GM19239 (cell line): ENCODE measurements at regions not wholly inside any gene's neighbourhood (a gene's known extent, or its start where the extent isn't known, plus 50 kb on each side); places are given as distances from the start of the nearest gene placed in this dataset.
"Not testable (repeated sequence)": the region's sequence is repeated elsewhere in the genome, so short reads cannot be mapped to it uniquely, and the experiment has no call there.

Experiments
- DNase-seq: peaks from one replicate; pipeline ENCODE4 v3.0.0; 2011; ENCODE audit warnings: low spot score; ENCODE audit not compliant: insufficient read length
- FAIRE-seq: peaks from 2 replicates; lab custom pipeline; 2011; peaks lifted over from hg19 to GRCh38; lab: Jason Lieb, UNC

DNA sequence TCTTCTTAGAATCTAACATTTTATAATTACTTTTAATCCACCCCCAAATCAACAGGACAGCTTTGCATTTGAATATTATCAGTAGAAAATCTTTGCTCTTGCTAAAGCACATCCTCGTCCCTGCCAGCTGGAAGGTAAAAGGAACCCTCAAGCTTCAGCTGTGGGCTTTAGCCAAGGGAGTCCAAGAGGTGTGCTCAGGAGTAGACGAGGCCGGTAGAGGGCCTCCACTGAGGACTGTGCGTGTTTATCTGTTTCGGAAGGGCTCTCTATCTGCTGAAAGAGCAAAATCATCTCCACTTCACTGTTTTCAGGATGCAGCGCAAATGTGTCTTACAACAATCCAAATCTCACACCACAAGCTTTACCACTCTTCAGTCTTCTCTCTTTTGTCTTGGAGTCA, 257.4 kb upstream of the IL12A start:
- no peak for FAIRE-seq
- DNase-seq: no peak

DNA sequence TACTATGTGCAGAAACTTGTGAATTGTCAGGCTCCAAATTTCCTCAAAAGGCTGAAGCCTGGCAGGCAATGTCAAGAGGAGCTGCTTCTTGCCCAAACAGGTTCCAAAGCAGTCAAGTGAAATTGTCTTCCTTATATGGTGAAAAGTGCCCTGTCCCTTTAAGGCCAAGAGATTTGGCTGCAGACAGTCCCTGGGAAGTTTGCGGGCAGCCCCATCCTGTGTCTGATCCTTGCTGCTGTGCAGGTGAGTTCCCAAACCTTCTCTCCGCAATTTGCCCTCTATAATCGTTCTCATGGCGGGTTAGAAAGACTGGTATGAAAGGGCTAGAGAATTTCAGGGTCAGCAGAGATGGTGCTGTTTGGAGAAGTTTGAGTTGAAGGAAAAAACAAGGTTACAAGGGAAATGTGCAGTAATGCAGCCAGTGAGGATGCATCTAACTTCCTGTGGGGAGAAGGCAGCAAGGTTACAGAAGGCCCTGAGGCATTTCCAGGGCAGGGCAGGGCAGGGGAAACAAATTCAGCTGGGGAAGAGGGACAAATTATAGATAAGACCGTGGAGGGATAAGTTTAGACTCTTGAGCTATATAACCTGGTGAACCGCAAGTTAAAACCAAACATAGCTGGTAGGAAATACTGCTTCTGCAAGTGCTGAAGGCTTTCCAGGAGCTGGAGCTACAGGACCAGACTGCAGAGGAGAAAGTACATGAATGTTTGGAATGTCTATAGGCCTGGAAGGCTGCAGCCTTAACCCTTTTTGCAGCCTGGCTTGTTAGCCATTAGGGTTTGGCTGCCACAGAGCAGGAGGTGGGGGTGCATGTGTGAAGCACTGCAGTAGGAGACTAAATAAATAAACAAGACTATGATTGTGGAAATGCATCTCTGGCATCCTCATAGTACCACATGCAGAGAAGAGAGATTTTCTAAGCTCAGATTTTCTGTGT, 256.2 kb upstream of the IL12A start:
- FAIRE-seq: no peak
- DNase-seq: no peak

DNA sequence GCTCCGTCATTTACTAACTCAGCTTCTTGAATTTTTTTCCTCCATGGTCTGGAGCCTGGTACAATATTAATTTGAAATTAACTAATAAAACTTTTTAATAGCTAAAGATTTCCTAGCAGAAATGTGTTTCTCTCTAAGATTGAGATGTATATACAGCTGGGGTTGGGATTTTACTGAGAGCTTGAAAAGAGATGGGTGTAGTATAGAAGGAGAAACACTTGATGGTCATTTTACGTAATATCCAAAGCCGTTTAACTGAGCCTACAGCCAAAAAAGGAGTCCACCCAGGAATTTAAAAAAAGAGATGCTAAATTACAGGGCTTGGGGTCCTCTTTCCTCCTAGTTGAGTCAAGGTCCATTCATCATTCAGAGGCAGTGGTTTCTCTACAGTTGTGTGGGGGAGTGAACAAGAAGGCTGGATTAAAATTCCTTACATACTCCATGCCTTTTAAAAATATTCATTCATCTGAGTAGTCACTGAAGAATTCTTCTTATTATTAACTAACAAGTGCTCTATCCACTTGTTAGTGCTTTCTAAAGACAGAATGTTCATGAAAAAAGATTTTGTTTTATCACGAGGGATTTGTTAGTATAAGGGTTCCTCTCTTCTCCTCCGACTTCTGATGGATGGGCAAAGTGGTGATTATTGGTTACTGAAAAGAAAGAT, 255.3 kb upstream of the IL12A start:
- FAIRE-seq (no peak), DNase-seq (no peak)

DNA sequence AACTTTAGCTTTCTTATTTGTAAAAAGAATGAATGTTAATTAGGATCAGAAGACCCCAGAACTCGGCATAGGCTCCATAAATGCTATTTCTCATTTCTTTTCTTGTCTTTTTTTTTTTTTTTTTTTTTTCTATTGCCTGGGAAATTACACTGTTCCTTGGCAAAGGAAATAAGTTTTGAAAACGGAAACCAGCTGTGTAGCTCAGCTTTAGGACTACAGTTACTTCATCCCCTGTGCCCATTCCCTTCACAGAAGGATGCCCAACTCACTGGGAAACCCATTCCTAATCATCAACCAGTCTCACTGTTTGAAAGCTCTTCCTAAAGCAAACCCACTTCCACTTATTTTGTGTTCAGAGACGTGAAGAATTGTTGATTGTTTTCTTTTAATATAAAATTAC, 254.0 kb upstream of the IL12A start:
- FAIRE-seq (no peak), DNase-seq (no peak)

DNA sequence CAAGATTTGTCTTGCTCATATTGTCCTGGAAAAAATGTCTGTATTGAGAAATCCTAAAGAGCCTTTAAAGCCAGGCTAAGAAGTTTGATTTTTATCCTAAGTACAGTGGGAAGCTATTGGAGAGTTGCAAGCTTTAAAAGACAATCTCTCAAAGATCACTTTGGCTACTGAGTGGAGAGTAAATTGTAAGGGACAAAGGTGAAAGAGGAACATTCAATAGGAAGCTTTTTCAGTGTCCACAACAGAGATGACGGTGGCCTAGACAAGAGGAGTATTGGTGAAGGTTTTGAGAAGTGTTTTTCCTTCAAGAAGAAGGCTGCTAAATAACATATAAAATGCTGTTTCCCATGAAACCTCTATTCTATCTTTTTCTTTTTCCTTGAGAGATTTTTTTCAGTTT, 249.5 kb upstream of the IL12A start:
- no peak for DNase-seq
- no peak for FAIRE-seq

DNA sequence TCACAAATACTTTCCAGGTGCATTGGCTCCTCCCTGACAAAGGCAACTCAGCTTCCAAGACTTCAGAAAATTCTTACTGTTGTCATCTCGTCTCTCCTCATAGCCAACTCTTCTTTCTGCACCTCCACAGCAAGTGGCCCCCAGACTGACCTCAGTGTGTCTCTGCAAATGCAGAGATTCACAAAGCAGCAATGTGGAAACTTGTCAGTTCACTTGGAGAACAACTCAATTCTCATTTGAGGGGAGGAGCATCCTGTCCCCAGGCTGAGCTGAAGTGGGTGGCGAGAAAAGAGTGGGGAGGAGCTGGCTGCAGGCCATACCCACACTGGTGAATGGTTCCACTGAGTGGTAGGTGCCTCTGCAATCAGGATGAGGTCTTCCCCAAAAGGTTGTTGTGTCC, 248.7 kb upstream of the IL12A start:
- FAIRE-seq (no peak), DNase-seq (no peak)

DNA sequence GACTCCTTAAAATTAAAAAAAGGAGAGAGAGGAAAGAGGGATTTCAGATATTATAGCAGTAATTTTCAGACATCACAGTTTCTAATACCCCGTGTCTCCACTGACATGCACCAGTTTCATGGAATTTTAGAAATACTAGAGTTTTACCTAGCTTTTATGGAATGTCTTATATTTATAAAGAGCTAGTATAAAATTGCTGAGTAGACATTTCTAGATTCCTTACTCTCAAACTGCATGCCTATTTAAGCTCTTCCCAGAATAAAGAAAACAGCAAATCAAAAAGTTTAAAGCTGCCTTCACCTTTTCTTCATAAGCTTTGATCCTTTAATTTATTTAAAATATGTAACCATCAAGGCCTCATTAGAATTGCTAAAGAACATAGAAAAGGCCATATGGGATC, 247.4 kb upstream of the IL12A start:
- DNase-seq (no peak), FAIRE-seq (no peak)

DNA sequence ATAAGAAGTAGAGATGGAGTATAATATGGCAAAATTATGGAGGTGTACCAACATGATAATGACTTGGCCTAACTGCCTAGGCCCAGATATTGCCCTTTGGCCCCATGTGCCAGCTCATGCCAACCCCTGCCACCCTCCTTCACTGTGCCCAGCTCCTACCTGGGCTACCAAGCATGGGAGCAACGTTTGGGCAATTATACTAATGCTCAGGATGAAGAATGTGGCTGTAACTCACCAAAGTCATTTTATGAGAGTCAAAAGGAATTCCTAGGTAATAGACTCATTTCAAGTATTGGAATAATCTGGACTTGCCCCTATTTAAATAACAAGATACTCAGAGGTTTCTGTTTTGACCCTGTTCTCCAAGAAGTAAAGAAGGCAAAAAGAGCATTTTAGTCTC, 240.2 kb upstream of the IL12A start:
- no peak for DNase-seq
- no peak for FAIRE-seq

DNA sequence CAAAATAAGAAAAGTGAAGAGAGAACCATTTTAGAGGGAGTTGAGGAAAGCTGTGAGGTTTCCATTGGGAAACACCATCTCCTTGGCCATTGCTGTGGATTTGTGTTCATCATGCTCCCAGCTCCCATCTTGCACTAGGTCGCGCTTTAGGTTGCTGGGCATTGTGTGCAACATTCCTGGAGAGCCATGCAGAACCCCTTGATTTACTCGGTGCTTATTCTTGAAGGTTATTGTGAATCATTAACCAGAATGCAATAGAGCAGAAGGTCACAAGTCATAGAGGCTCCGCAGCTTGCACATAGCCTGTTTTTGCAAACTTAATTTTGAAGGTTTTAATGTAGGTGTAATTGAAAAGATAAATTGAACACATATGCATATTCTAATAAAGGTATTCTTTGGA, 239.2 kb upstream of the IL12A start:
- FAIRE-seq: no peak
- no peak for DNase-seq

DNA sequence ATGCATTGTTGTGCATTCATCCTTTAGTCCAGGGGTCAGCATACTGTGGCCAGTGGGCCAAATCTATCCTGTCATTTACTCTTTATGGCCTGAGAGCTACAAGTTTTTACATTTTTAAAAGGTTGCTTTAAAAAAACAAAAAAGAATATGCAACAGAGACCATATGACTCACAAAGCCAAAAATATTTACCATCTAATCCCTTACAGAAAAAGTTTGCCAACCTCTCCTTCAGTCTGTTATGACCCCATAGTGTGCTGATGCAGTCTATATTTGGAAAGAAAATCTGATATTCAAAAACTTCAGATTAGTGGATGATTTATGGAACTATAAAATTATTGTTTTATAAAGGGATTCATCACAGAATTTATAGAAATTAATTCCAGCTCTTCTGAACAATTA, 237.5 kb upstream of the IL12A start:
- no peak for DNase-seq
- FAIRE-seq: no peak

DNA sequence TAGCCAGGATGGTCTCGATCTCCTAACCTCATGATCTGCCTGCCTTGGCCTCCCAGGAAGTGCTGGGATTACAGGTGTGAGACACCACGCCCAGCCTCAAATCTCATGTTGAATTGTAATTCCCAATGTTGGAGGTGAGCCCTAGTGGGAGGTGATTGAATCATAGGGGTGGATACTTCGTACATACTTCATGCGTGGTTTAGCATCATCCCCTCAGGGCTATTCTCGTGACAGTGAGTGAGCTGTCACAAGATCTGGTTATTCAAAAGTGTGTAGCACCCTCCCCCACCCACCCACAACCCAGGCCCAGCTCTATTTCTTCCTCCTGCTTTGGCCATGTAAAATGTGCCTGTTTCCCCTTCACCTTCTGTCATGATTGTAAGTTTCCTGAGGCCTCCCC, 236.9 kb upstream of the IL12A start:
- DNase-seq (no peak), FAIRE-seq (no peak)

DNA sequence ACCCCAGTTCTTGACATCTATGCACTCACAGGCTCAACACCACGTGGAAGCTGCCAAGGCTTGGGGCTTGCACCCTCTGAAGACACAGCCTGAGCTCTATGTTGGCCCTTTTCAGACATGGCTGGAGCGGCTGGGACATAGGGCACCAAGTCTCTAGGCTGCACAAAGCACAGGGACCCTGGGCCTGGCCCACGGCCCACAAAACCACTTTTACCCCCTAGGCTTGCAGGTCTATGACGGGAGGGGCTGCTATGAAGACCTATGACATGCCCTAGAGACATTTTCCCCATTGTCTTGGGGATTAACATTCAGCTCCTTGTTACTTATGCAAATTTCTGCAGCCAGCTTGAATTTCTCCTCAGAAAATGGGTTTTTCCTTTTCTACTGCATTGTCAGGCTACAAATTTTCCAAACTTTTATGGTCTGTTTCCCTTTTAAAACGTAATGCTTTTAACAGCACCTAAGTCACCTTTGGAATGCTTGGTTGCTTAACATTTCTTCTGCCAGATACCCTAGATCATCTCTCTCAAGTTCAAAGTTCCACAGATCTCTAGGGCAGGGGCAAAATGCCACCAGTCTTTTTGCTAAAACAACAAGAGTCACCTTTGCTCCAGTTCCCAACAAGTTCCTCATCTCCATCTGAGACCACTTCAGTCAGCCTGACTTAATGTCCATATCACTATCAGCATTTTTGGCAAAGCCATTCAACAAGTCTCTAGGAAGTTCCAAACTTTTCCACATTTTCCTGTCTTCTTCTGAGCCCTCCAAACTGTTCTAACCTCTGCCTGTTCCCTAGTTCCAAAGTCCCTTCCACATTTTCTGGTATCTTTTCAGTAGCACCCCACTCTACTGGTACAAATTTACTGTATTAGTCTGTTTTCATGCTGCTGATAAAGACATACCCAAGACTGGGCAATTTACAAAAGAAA, 232.1 kb upstream of the IL12A start:
- not testable (repeated sequence) for DNase-seq, FAIRE-seq

DNA sequence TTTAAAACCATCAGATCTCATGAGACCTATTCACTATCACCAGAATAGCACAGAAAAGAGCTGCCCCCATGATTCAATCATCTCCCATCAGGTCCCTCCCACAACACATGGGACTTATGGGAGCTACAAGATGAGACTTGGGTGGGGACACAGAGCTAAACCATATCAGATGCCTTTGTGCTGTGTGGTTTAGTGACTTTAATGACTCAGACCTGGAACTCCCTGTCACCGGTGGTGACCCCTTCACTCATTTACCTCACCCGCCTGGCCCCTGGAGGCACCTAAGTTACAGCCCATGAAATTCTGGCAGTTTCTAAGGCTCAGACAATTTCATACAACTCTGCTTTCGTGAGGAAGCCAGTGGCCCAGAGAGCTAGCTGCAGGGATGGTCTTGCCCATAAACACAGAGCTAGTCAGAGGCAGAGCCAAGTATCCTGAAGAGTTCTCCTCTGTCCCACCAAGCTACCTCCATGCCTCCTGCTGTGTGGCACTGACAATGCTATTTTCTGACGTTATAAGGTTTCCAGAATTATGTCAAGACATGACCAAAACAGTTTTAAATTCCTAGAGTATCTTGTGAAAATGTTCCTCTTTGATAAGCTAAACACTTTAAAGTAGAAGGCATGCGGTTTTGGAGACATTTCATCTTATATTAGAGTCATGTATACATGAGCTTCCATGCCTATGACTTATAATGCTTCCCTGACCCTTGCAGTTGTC, 231.1 kb upstream of the IL12A start:
- FAIRE-seq (no peak), DNase-seq (no peak)

DNA sequence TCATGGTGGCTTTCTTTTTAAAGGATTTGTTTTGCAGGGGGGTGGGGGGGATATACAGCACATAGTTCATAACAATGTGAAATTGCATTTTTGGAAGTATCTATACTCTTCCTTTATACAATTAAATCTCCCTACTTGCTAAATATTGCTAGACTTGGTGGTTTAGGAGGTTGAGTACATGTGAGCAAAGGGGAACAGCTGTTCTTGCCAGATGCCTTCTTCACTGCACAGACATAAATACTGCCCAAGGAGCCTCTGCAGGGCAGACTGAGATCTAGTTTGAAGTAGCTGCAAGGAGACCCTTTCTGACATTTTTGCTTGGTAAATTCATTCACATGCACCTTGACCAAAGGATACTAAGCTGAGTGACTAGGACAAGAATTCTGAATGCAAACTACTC, 228.6 kb upstream of the IL12A start:
- DNase-seq (no peak), FAIRE-seq (no peak)

DNA sequence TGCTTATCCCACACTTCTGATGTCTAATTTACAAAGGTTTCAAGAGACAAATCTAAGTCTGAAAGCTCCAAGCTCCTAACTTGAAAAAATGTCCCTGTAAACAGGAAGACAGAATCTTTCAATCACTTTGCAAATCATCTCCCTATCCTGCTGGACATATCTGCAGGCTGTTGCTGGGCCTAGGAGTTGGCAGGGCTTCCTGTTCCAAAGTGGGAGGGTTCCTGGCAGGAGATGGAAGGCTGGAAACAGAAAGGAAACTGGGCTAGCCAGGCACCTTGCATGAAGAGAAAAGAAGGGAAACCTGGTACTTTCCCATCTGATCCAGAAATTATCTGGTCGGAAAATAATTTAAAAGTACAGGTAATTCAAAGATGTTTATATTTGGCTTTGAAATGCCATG, 227.3 kb upstream of the IL12A start:
- DNase-seq: no peak
- FAIRE-seq: no peak

DNA sequence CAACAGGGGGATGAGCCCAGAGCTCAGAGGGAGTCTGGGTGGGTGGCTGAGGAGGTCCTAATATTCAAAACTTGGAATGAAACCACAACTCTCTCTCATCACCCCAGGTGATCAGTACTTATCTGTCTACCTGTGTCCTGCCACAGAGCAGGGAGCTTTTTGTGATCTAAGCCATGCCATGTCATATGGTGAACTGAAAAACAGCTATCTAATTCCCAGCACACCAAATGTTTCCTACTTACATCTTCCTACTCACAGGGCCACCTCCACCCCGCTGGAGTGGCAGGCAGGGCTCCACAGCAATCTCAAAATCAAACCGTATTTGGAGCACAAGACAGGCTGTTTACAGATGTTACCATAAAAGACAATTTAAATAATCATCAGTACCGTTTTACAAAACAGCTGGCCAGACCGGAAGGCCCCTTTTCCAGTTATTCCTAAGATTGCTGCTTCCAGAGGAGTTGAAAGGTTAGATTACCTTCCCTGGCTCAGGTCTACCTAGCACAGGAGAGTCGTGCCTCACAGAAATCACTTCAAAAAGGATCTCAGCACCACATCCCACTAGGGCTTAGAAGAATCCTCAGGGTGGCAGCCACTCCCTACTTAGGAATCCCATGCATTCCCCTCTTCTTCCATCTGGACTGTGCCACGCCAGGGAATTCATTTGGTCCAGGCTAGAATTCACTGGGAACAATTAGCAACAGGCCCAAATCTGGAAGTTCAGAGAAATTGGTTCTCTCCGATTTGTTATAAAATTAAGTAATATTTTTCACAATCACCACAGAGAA, 226.6 kb upstream of the IL12A start:
- DNase-seq (no peak), FAIRE-seq (no peak)

DNA sequence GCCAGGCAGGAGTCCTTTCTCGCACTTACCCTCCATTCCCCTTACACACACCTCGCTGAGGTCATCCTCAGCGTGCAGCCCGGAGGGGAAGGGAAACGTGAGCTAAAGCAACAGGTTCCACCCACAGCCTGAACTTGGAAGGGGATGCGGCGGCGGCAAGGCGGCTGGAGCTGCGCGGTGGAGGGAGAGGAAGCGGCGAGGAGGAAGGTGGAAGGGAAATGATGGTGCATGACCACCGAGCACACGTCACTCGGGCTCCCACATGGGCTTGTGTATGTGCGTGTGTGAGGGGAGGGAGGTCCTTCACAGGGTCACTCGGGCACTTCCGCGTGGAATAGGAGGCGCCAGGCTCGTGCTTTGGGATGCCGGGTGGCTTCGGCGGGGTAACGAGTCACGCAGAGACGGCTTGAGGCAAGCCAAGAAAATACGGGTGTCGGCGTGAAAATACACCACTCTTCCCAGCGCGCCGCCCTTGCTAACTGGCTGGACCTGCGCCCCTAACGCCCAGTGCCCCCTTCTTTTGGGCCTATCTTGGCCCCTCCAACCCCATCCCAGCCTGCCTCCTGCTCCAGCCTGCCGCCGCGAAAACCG, 225.5 kb upstream of the IL12A start:
- FAIRE-seq: no peak
- DNase-seq: no peak

DNA sequence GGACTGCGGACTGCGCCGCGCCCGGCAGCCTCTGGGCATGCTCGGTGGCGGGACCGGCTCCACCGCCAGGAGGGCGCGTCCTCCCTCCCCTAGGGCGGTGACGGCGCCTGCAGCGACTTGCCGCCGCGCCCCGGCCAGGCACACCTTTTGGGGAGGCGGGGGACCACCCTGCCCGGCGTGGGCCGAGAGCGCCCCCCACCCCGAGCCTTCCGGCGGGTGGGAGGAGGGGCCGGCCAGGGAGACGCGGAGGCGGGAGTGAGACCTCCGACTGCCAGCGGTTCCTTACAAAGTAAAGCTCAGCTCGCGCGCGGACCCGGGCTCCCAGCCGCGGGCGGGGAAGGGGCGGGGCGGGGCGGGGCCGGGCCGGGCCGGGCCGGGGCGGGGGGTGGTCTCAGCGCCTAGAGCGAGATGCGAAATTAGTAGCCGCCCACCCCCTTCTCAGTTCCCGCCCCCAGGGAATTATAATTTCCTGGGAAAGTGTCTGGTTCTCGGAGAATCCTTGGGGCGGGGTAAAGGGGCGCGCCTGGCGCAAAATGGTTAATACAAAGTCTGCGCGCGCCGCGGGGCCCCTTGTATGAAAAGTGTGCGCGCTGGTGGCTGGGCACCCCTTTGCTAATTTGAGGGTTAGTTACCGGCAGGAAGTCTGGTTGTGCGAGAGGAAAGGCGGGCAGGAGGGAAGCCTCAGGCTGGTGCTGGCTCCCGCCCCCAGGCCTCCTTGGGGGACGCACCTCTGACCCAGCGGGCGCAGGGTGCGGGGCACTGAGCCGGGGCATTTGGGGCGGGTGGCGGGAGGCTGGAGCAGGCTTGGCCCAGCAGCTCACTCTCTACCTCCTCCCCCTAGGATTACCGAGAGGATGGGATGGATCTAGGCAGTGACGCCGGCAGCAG, 224.8 kb upstream of the IL12A start:
- DNase-seq: peak; percentile 78
- no peak for FAIRE-seq
